ENCODE measurements at regions not wholly inside any gene's neighbourhood (a gene's known extent, or its start where the extent isn't known, plus 50 kb on each side); places are given as distances from the start of the nearest gene placed in this dataset.

GRCh38 chr17:34798581-34798980 is 162.7 kb downstream of the CCT6B start:
- no peak for TF ChIP-seq CTCF (IDR thresholded peaks at IDR 0.05)
- Mint-ChIP-seq H3K9me3 (ENCODE audit: low read depth) (peaks cover 15% of the 10 kb centered on the region), H3K36me3 (ENCODE audit: low read depth) (no peaks in the 10 kb centered on the region), H3K4me1 (ENCODE audit: low read depth) (no peaks in the 10 kb centered on the region), H3K27me3 (ENCODE audit: low read depth) (no peaks in the 10 kb centered on the region), H3K4me3 (ENCODE audit: unreplicated experiment) (no peak overlapping the region), H3K27ac (ENCODE audit: unreplicated experiment) (no peak overlapping the region)
- DNase-seq (ENCODE audit: low spot score) = no peak

GRCh38 chr17:34797720-34798119 is 163.5 kb downstream of the CCT6B start:
- H3K4me1 Mint-ChIP-seq (ENCODE audit: low read depth) = no peaks in the 10 kb centered on the region
- no peak overlapping the region for H3K4me3 Mint-ChIP-seq (ENCODE audit: unreplicated experiment)
- peaks cover 15% of the 10 kb centered on the region for H3K9me3 Mint-ChIP-seq (ENCODE audit: low read depth)
- H3K27me3 Mint-ChIP-seq (ENCODE audit: low read depth) = no peaks in the 10 kb centered on the region
- H3K27ac Mint-ChIP-seq (ENCODE audit: unreplicated experiment) = no peak overlapping the region
- H3K36me3 Mint-ChIP-seq (ENCODE audit: low read depth) = no peaks in the 10 kb centered on the region
- no peak for TF ChIP-seq CTCF (IDR thresholded peaks at IDR 0.05)
- DNase-seq (ENCODE audit: low spot score) = no peak

GRCh38 chr17:34793231-34793908 is 167.9 kb downstream of the CCT6B start:
- H3K27ac Mint-ChIP-seq (ENCODE audit: unreplicated experiment) = no peak overlapping the region
- no peaks in the 10 kb centered on the region for H3K27me3 Mint-ChIP-seq (ENCODE audit: low read depth)
- H3K36me3 Mint-ChIP-seq (ENCODE audit: low read depth) = no peaks in the 10 kb centered on the region
- H3K9me3 Mint-ChIP-seq (ENCODE audit: low read depth) = peaks cover 2% of the 10 kb centered on the region
- no peak for DNase-seq (ENCODE audit: low spot score)
- no peaks in the 10 kb centered on the region for H3K4me1 Mint-ChIP-seq (ENCODE audit: low read depth)
- no peak for TF ChIP-seq CTCF (IDR thresholded peaks at IDR 0.05)
- no peak overlapping the region for H3K4me3 Mint-ChIP-seq (ENCODE audit: unreplicated experiment)

- Mint-ChIP-seq H3K27ac (ENCODE audit: unreplicated experiment) (no peak overlapping the region), H3K27me3 (ENCODE audit: low read depth) (no peaks in the 10 kb centered on the region), H3K4me1 (ENCODE audit: low read depth) (no peaks in the 10 kb centered on the region), H3K9me3 (ENCODE audit: low read depth) (peaks cover 5% of the 10 kb centered on the region), H3K36me3 (ENCODE audit: low read depth) (no peaks in the 10 kb centered on the region), H3K4me3 (ENCODE audit: unreplicated experiment) (no peak overlapping the region)
- TF ChIP-seq CTCF (IDR thresholded peaks at IDR 0.05) = no peak
- DNase-seq (ENCODE audit: low spot score) = no peak
Measured at GRCh38 chr17:34788696-34789095, 172.6 kb downstream of the CCT6B start.

- no peak overlapping the region for H3K4me3 Mint-ChIP-seq (ENCODE audit: unreplicated experiment)
- no peaks in the 10 kb centered on the region for H3K4me1 Mint-ChIP-seq (ENCODE audit: low read depth)
- H3K9me3 Mint-ChIP-seq (ENCODE audit: low read depth) = peaks cover 3% of the 10 kb centered on the region
- DNase-seq (ENCODE audit: low spot score) = no peak
- H3K27me3 Mint-ChIP-seq (ENCODE audit: low read depth) = no peaks in the 10 kb centered on the region
- TF ChIP-seq CTCF (IDR thresholded peaks at IDR 0.05) = no peak
- no peaks in the 10 kb centered on the region for H3K36me3 Mint-ChIP-seq (ENCODE audit: low read depth)
- no peak overlapping the region for H3K27ac Mint-ChIP-seq (ENCODE audit: unreplicated experiment)
Measured at GRCh38 chr17:34784526-34784925, 176.7 kb downstream of the CCT6B start.
